Endothelial cell of umbilical vein (primary cell): ENCODE measurements at regions not wholly inside any gene's neighbourhood (a gene's known extent, or its start where the extent isn't known, plus 50 kb on each side); places are given as distances from the start of the nearest gene placed in this dataset.

Source experiments
- CTCF ChIP-seq, 2 donors: IDR thresholded peaks; 1 replicate in 1 of 2; 2 replicates in 1 of 2; pipeline ENCODE4 v1.5.1; 2011; ENCODE audit warnings: low read length in 2 of 2, mild to moderate bottlenecking in 2 of 2, moderate library complexity in 2 of 2, control low read depth in 1 of 2, inconsistent platforms in 1 of 2, low read depth in 1 of 2; ENCODE audit not compliant: insufficient read depth in 1 of 2; ENCODE audit errors: extremely low read depth in 1 of 2
- EZH2 ChIP-seq: IDR thresholded peaks from 2 replicates; pipeline ENCODE4 v1.6.1; 2012; ENCODE audit warnings: borderline replicate concordance, low read depth, mild to moderate bottlenecking, moderate library complexity, low read length, inconsistent platforms; ENCODE audit not compliant: severe bottlenecking
- POLR2A ChIP-seq: IDR thresholded peaks from 2 replicates; pipeline ENCODE4 v1.6.1; 2012; ENCODE audit warnings: low read depth, mild to moderate bottlenecking, control low read depth, low read length

DNA sequence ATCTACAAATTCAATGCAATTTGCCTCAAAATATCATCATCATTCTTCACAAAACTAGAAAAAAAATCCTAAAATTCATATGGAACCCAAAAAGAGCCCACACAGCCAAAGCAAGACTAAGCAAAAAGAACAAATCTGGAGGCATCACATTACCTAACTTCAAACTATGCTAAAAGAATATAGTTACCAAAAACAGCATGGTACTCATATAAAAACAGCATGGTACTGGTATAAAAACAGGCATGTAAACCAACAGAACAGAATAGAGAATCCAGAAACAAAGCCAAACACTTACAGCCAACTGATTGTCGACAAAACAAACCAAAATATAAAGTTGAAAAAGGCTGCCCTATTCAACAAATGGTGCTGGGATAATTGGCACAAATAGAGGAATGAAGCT lies 278.1 kb downstream of the TPBG start:
- TF ChIP-seq CTCF (IDR thresholded peaks at IDR 0.05; ENCODE audit: extremely low read depth in 1 of 2, insufficient read depth in 1 of 2, low read depth in 1 of 2, low read length in 2 of 2) = no peak
- TF ChIP-seq EZH2 = no peak
- TF ChIP-seq POLR2A = no peak
